Nephron progenitor cell (in vitro differentiated cells): ENCODE measurements at regions not wholly inside any gene's neighbourhood (a gene's known extent, or its start where the extent isn't known, plus 50 kb on each side); places are given as distances from the start of the nearest gene placed in this dataset.

Source experiments
- DNase-seq: peaks from one replicate; pipeline ENCODE4 v3.0.0; 2021
- H3K27ac Mint-ChIP-seq: 2 replicates; pipeline ENCODE4 v1.8.0; 2021; ENCODE audit warnings: mild to moderate bottlenecking, moderate library complexity, mixed read lengths
- H3K27me3 Mint-ChIP-seq: 2 replicates; pipeline ENCODE4 v1.8.0; 2021; ENCODE audit warnings: mild to moderate bottlenecking, low read depth, mixed read lengths; ENCODE audit not compliant: poor library complexity
- H3K36me3 Mint-ChIP-seq: 2 replicates; pipeline ENCODE4 v1.8.0; 2021; ENCODE audit warnings: low read depth, mixed read lengths
- H3K4me1 Mint-ChIP-seq: 2 replicates; pipeline ENCODE4 v1.8.0; 2021; ENCODE audit warnings: mixed read lengths
- H3K4me3 Mint-ChIP-seq: 2 replicates; pipeline ENCODE4 v1.8.0; 2021; ENCODE audit warnings: mild to moderate bottlenecking, moderate library complexity, mixed read lengths
- H3K9me3 Mint-ChIP-seq: 2 replicates; pipeline ENCODE4 v1.8.0; 2021; ENCODE audit warnings: mild to moderate bottlenecking, moderate library complexity, mixed read lengths
- TF ChIP-seq, protein P1 (sequence below): fragments of 200-600 bp; sonication (generic); IDR thresholded peaks from 2 replicates; pipeline ENCODE4 v1.5.0; 2021; ENCODE audit warnings: antibody characterized with exemption

DNA sequence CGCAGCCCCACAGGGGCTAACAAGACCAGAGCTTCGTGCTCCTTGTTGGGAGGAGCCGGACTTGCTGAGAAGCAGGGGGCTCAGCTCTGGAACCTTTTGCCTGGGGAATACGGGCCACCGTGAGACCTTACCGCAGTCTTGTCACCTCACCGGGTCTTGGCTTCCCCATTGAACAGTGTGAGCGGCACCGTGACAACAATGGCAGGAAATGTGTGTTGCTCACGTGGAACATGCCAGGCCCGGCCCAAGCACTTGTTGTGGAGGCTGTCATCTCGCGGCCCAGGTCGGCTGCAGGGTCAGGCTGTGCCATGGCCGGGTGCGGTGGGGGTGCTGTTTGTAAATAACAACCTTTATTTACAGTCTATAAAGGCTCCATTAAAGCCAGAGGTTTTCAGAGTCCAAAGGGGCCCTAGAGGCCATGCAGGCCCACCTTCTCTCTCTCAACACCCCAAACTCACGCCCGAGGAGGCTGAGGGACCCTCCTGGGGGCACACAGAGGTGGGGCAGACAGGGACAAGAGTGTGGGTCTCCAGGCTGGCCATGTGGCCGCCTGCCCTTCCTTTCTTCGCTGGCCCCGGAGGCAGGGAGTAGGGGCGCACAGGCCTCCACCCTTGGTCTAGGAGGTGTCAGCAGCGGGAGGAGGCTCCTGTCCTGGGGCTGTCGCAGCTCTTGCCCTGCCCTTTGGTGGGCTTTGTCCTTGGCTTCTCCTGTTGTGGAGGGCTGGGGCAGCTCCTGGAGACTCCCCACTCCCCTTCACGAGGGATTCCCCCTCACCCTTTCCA lies 79.7 kb downstream of the TSPAN17 start:
- Mint-ChIP-seq H3K27ac (no peak overlapping the region), H3K27me3 (peaks cover 6% of the 10 kb centered on the region), H3K36me3 (no peaks in the 10 kb centered on the region), H3K4me1 (peaks cover 69% of the 10 kb centered on the region), H3K4me3 (no peak overlapping the region), H3K9me3 (no peaks in the 10 kb centered on the region)
- DNase-seq, result no peak
- TF ChIP-seq, protein P1, sequence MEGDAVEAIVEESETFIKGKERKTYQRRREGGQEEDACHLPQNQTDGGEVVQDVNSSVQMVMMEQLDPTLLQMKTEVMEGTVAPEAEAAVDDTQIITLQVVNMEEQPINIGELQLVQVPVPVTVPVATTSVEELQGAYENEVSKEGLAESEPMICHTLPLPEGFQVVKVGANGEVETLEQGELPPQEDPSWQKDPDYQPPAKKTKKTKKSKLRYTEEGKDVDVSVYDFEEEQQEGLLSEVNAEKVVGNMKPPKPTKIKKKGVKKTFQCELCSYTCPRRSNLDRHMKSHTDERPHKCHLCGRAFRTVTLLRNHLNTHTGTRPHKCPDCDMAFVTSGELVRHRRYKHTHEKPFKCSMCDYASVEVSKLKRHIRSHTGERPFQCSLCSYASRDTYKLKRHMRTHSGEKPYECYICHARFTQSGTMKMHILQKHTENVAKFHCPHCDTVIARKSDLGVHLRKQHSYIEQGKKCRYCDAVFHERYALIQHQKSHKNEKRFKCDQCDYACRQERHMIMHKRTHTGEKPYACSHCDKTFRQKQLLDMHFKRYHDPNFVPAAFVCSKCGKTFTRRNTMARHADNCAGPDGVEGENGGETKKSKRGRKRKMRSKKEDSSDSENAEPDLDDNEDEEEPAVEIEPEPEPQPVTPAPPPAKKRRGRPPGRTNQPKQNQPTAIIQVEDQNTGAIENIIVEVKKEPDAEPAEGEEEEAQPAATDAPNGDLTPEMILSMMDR, result no peak

DNA sequence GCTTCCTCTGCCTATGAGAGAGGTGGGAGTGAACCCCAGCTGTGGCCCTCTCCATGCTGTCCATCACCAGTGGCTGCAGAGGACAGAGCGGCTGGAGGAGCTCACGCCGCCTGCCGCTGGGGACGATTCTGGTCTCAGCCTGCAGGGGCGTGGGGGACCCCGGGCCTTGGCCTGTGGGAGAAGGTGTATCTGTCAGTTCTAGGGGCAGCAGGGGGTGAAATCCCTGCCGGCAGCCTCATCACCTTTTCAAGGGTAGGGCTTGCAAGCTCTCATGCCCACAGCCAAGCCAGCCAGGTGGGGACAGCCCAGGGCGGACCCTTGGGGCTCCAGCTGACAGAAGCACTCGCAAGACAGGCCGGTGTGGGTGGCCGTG lies 80.2 kb downstream of the TSPAN17 start:
- Mint-ChIP-seq H3K9me3 (no peaks in the 10 kb centered on the region), H3K27ac (no peak overlapping the region), H3K36me3 (no peaks in the 10 kb centered on the region), H3K4me3 (no peak overlapping the region), H3K4me1 (peaks cover 71% of the 10 kb centered on the region), H3K27me3 (peaks cover 6% of the 10 kb centered on the region)
- TF ChIP-seq, protein P1, result no peak
- no peak for DNase-seq

DNA sequence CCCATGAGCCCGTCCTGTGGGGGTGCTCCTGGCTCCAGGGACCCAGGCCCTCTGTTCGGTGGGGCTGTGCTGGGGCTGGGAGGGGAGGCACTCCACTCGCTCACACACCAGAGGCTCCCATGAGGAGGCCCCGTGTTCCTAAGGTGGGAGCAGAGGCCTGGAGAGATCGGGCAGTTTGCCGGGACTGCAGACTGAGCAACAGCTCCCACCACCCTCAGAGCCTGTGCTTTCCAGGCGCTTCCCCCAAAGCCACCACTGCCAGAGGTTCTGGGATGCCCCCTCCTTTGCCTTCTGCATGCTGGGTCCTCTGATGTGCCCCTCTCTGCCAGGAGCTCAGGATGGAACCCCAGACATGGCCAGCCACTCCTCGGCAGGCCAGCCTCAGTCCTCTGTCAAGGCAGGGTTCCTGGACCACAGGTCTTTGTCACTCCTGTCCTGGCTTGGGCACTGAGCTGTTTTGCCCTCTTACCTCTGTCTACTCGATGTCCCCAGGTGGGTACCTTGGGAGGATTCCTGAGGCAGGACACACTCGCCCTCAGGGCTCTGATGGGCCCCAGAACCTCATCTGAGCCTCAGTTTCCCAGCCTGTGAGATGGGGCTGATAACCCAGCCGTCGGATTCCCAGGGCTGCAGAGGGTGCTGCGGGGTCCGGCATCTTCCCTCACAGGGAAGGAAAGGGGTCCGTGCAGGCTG lies 80.8 kb downstream of the TSPAN17 start:
- peaks cover 6% of the 10 kb centered on the region for H3K27me3 Mint-ChIP-seq
- H3K4me1 Mint-ChIP-seq, result peaks cover 71% of the 10 kb centered on the region
- H3K27ac Mint-ChIP-seq, result no peak overlapping the region
- H3K4me3 Mint-ChIP-seq, result no peak overlapping the region
- no peaks in the 10 kb centered on the region for H3K36me3 Mint-ChIP-seq
- TF ChIP-seq, protein P1, result no peak
- DNase-seq, result no peak
- no peaks in the 10 kb centered on the region for H3K9me3 Mint-ChIP-seq

DNA sequence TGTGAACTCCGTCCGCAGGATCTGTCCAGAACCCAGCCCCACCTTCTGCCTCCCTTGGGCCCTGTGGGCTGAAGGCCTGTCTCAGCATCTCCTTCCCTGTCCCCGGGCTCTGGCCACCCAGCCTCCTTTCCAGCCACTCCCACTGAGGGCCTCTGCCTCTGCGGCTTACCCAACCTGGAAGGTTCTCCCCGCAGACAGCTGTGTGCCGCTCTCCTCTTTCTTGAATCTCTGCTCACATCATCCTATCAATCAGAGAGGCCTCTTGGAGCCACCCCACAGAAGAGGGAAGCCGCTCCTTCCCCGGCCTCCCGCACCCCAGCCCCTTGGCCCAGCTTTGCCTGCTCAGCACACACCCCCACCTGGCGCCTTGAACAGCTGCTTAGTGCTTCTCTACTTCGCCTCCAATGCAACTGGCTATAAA lies 81.5 kb upstream of the UNC5A start:
- Mint-ChIP-seq H3K27ac (no peak overlapping the region), H3K9me3 (no peaks in the 10 kb centered on the region), H3K4me3 (no peak overlapping the region), H3K36me3 (no peaks in the 10 kb centered on the region), H3K27me3 (peaks cover 3% of the 10 kb centered on the region), H3K4me1 (peaks cover 71% of the 10 kb centered on the region)
- TF ChIP-seq, protein P1, result no peak
- DNase-seq, result no peak

DNA sequence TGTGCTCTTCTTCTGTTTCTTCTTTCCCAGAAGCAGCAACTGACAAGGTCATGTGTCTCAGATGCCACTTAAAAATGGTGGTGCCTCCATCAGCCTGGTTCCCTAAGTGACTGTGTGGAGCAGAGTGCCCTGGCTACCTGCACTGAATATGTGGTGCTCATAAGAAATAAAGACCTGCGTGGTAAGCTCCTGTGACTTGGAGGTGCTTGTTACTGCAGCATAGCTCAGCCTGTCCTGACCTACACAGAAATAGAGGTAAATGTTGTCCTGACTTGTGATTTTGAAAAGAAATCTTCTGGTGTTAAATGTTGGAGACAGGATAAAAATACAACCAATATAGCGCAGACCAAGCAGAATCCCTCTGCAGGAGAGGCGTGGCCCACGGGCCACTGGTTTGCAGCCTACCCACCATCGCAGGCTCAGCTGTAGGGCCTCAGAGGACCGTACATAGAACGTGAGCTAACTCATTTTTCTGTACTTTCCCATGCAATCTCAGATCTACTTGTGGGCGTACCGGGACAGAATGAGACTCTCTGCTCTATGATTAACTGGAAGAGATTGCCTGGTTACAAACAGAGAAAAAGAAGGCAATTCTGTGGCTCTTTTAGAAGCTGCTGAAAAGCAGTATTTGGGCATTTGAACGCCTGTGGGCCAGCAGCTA lies 79.4 kb upstream of the UNC5A start:
- no peak for DNase-seq
- H3K9me3 Mint-ChIP-seq, result no peaks in the 10 kb centered on the region
- H3K4me1 Mint-ChIP-seq, result peaks cover 64% of the 10 kb centered on the region
- no peaks in the 10 kb centered on the region for H3K36me3 Mint-ChIP-seq
- TF ChIP-seq, protein P1, result no peak
- no peak overlapping the region for H3K4me3 Mint-ChIP-seq
- H3K27ac Mint-ChIP-seq, result no peak overlapping the region
- peaks cover 3% of the 10 kb centered on the region for H3K27me3 Mint-ChIP-seq
